WTC11 (cell line): ENCODE measurements at regions not wholly inside any gene's neighbourhood (a gene's known extent, or its start where the extent isn't known, plus 50 kb on each side); places are given as distances from the start of the nearest gene placed in this dataset.

Experiments used
- ATAC-seq: fragments of 200-7000 bp; cut with Tn5 transposase; 2 replicates; pipeline ENCODE4 v1.10.0; 2021; ENCODE audit warnings: mild to moderate bottlenecking, moderate library complexity
- CTCF ChIA-PET: fragments of 300-600 bp; sonication (Branson Sonifier 250); formaldehyde crosslinking; loops from one replicate; lab custom pipeline; 2021; ENCODE audit warnings: antibody characterized with exemption; lab: Charles Lee
- POLR2A ChIA-PET: fragments of 350-600 bp; sonication (Branson Sonifier 250); formaldehyde crosslinking; loops from one replicate; lab custom pipeline; 2021; ENCODE audit warnings: antibody characterized with exemption; lab: Charles Lee
- DNase-seq: peaks from one replicate; pipeline ENCODE4 v3.0.0; 2021; ENCODE audit warnings: low spot score
- H3K27ac Mint-ChIP-seq: 2 replicates; pipeline ENCODE4 v1.8.0; 2021; ENCODE audit warnings: mixed read lengths
- H3K27me3 Mint-ChIP-seq: 2 replicates; pipeline ENCODE4 v1.8.0; 2021; ENCODE audit warnings: low read depth, mild to moderate bottlenecking, moderate library complexity, mixed read lengths
- H3K36me3 Mint-ChIP-seq: 2 replicates; pipeline ENCODE4 v1.8.0; 2021; ENCODE audit warnings: mixed read lengths
- H3K4me1 Mint-ChIP-seq: 2 replicates; pipeline ENCODE4 v1.8.0; 2022; ENCODE audit warnings: mixed read lengths
- H3K4me3 Mint-ChIP-seq: 2 replicates; pipeline ENCODE4 v1.8.0; 2021; ENCODE audit warnings: mild to moderate bottlenecking, moderate library complexity, mixed read lengths
- H3K9me3 Mint-ChIP-seq: 2 replicates; pipeline ENCODE4 v1.8.0; 2021; ENCODE audit warnings: mixed read lengths
- ATF6 ChIP-seq: sonication (generic); formaldehyde crosslinking; IDR thresholded peaks from 2 replicates; pipeline ENCODE4 v1.8.1; 2023; ENCODE audit warnings: mild to moderate bottlenecking, missing genetic modification reagents
- CBFB ChIP-seq: sonication (generic); formaldehyde crosslinking; IDR thresholded peaks from 2 replicates; pipeline ENCODE4 v1.8.1; 2022; ENCODE audit warnings: mild to moderate bottlenecking, low read depth, missing genetic modification reagents
- CTCF ChIP-seq: fragments of 200-600 bp; IDR thresholded peaks from 2 replicates; pipeline ENCODE4 v1.8.0; 2022; ENCODE audit warnings: antibody characterized with exemption
- E2F4 ChIP-seq: sonication (generic); formaldehyde crosslinking; IDR thresholded peaks from 2 replicates; pipeline ENCODE4 v1.8.1; 2022; ENCODE audit warnings: low read depth, mild to moderate bottlenecking, moderate library complexity, missing genetic modification reagents, borderline replicate concordance
- ESRRA ChIP-seq: sonication (generic); formaldehyde crosslinking; IDR thresholded peaks from 2 replicates; pipeline ENCODE4 v1.8.1; 2022; ENCODE audit warnings: mild to moderate bottlenecking, missing genetic modification reagents, borderline replicate concordance
- GTF2I ChIP-seq: fragments of 250-450 bp; sonication (Bioruptor Pico); conservative IDR thresholded peaks from 2 replicates; pipeline ENCODE4 v1.4.0; 2021; ENCODE audit warnings: mild to moderate bottlenecking
- JAZF1 ChIP-seq: fragments of 250-450 bp; sonication (Bioruptor Pico); IDR thresholded peaks from 2 replicates; pipeline ENCODE4 v1.9.0; 2021; ENCODE audit warnings: moderate library complexity, mild to moderate bottlenecking, inconsistent platforms
- JUN ChIP-seq: sonication (generic); formaldehyde crosslinking; IDR thresholded peaks from 2 replicates; pipeline ENCODE4 v1.8.0; 2023; ENCODE audit warnings: mild to moderate bottlenecking, missing genetic modification reagents
- NR3C1 ChIP-seq: sonication (generic); formaldehyde crosslinking; conservative IDR thresholded peaks from 2 replicates; pipeline ENCODE4 v1.8.1; 2023; ENCODE audit warnings: low read depth, mild to moderate bottlenecking, missing genetic modification reagents
- PRRX2 ChIP-seq: fragments of 250-450 bp; sonication (Bioruptor Pico); IDR thresholded peaks from 2 replicates; pipeline ENCODE4 v1.8.0; 2021; ENCODE audit warnings: mild to moderate bottlenecking
- RELA ChIP-seq: sonication (generic); formaldehyde crosslinking; IDR thresholded peaks from 2 replicates; pipeline ENCODE4 v1.8.1; 2022; ENCODE audit warnings: missing genetic modification reagents, mild to moderate bottlenecking, borderline replicate concordance
- ZBTB21 ChIP-seq: sonication (generic); formaldehyde crosslinking; IDR thresholded peaks from 2 replicates; pipeline ENCODE4 v1.8.1; 2023; ENCODE audit warnings: mild to moderate bottlenecking, missing genetic modification reagents, borderline replicate concordance
- ZNF138 ChIP-seq: sonication (generic); formaldehyde crosslinking; conservative IDR thresholded peaks from 2 replicates; pipeline ENCODE4 v1.8.1; 2022; ENCODE audit warnings: mild to moderate bottlenecking, moderate library complexity, missing genetic modification reagents
- ZNF423 ChIP-seq: fragments of 250-450 bp; sonication (Bioruptor Pico); IDR thresholded peaks from 2 replicates; pipeline ENCODE4 v2.1.2; 2022; ENCODE audit warnings: mild to moderate bottlenecking, moderate library complexity
- ZNF671 ChIP-seq: fragments of 250-450 bp; sonication (Bioruptor Pico); IDR thresholded peaks from 2 replicates; pipeline ENCODE4 v1.8.0; 2021; ENCODE audit warnings: mild to moderate bottlenecking
- TF ChIP-seq, protein P1 (sequence below): sonication (generic); formaldehyde crosslinking; conservative IDR thresholded peaks from 2 replicates; pipeline ENCODE4 v1.8.1; 2022; ENCODE audit warnings: mild to moderate bottlenecking, missing genetic modification reagents
- TF ChIP-seq, protein P2 (sequence below): sonication (generic); formaldehyde crosslinking; IDR thresholded peaks from 2 replicates; pipeline ENCODE4 v1.8.1; 2022; ENCODE audit warnings: low read depth, missing genetic modification reagents, borderline replicate concordance
- TF ChIP-seq, protein P3 (sequence below): sonication (generic); formaldehyde crosslinking; IDR thresholded peaks from 2 replicates; pipeline ENCODE4 v1.8.0; 2022; ENCODE audit warnings: mild to moderate bottlenecking, missing genetic modification reagents
- TF ChIP-seq, protein P4 (sequence below): fragments of 250-450 bp; sonication (Bioruptor Pico); IDR thresholded peaks from 2 replicates; pipeline ENCODE4 v1.9.0; 2021; ENCODE audit warnings: moderate library complexity, mild to moderate bottlenecking, inconsistent platforms, borderline replicate concordance
- TF ChIP-seq, protein P5 (sequence below): sonication (generic); formaldehyde crosslinking; IDR thresholded peaks from 2 replicates; pipeline ENCODE4 v1.8.0; 2022; ENCODE audit warnings: mild to moderate bottlenecking, missing genetic modification reagents
- TF ChIP-seq, protein P6 (sequence below): sonication (generic); formaldehyde crosslinking; IDR thresholded peaks from 2 replicates; pipeline ENCODE4 v1.8.1; 2022; ENCODE audit warnings: missing genetic modification reagents, borderline replicate concordance

DNA sequence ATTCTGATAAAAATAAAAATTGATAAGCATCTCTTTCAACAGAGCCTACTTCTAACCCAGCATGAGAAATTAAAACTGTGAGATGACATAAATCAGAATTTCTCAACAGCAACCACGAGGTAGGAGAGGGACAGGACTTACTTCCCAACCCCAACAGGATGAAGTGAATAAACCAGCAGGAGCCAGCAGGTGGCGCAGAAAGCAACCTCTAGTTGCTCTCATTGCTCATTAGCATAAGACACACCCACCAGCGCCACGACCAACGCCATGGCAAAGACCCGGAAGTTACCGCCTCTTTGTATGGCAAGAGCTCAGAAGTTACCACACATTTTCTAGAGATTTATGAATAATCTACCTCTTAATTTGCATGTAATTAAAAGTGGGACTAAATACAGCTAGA, 189.4 kb upstream of the CDH8 start:
- H3K4me3 Mint-ChIP-seq, result no peak overlapping the region
- ChIA-PET CTCF (interaction anchor here (0.6 to 2.7 kb wide), 25 partner anchors 9 to 1119 kb away, joined by 3 to 18 read pairs (median 4); no protein-coding TSS in a partner anchor), POLR2A (no interaction called here)
- H3K36me3 Mint-ChIP-seq, result no peaks in the 10 kb centered on the region
- ATAC-seq (peak; percentile 100), DNase-seq (peak; percentile 94)
- TF ChIP-seq ZNF671 (CRISPR knock-in tag) (no peak), CTCF (peak; percentile 77)
- no peak overlapping the region for H3K27ac Mint-ChIP-seq
- H3K9me3 Mint-ChIP-seq, result peaks cover 8% of the 10 kb centered on the region
- peaks cover 11% of the 10 kb centered on the region for H3K4me1 Mint-ChIP-seq
- no peaks in the 10 kb centered on the region for H3K27me3 Mint-ChIP-seq

DNA sequence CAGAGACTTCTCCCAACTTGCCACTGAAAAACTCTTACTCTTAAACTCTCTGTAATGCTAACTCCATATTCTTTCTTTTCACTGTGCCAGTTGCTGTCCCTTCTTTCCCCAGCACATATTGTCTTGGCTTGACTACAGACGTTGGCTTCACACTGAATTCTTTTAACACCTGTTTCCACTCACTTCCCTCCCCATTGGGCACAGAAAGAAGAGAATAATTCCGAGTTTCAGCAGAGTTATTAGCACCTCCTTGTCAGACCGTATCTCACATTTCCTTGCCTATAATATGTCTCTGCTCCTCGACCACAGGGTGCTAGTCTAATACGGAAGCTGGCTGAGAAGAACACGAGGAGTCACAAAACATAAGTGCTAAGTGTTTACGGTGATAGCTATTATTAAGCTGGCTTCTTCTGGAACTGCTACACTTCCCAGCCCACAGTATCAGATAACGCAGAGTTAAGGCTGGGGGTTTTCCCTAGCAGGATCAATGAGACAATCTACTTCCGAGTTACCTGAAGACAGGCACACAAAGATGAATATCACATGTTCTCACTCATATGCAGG, 188.5 kb upstream of the CDH8 start:
- H3K27ac Mint-ChIP-seq, result 0 out of 2 replicates have a peak overlapping the region, but pooled peaks have one; percentile 8
- DNase-seq, result no peak
- ChIA-PET CTCF (interaction anchor here (1.3 to 2.7 kb wide), 5 partner anchors 12 to 1065 kb away, joined by 6 to 18 read pairs (median 14); no protein-coding TSS in a partner anchor), POLR2A (no interaction called here)
- H3K36me3 Mint-ChIP-seq, result no peaks in the 10 kb centered on the region
- peaks cover 10% of the 10 kb centered on the region for H3K9me3 Mint-ChIP-seq
- H3K4me1 Mint-ChIP-seq, result peaks cover 11% of the 10 kb centered on the region
- no peak for TF ChIP-seq RELA (CRISPR knock-in tag)
- no peak for TF ChIP-seq ZNF423 (CRISPR knock-in tag)
- TF ChIP-seq ZNF138, result no peak
- TF ChIP-seq NR3C1 (CRISPR knock-in tag), result no peak
- TF ChIP-seq, protein P1, sequence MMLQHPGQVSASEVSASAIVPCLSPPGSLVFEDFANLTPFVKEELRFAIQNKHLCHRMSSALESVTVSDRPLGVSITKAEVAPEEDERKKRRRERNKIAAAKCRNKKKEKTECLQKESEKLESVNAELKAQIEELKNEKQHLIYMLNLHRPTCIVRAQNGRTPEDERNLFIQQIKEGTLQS, result no peak
- TF ChIP-seq ESRRA (CRISPR knock-in tag), result no peak
- TF ChIP-seq GTF2I (CRISPR knock-in tag), result no peak
- no peak for TF ChIP-seq ZBTB21 (CRISPR knock-in tag)
- TF ChIP-seq JUN (CRISPR knock-in tag), result no peak
- TF ChIP-seq, protein P2, sequence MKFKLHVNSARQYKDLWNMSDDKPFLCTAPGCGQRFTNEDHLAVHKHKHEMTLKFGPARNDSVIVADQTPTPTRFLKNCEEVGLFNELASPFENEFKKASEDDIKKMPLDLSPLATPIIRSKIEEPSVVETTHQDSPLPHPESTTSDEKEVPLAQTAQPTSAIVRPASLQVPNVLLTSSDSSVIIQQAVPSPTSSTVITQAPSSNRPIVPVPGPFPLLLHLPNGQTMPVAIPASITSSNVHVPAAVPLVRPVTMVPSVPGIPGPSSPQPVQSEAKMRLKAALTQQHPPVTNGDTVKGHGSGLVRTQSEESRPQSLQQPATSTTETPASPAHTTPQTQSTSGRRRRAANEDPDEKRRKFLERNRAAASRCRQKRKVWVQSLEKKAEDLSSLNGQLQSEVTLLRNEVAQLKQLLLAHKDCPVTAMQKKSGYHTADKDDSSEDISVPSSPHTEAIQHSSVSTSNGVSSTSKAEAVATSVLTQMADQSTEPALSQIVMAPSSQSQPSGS (CRISPR knock-in tag), result no peak
- no peak for TF ChIP-seq PRRX2
- TF ChIP-seq, protein P3, sequence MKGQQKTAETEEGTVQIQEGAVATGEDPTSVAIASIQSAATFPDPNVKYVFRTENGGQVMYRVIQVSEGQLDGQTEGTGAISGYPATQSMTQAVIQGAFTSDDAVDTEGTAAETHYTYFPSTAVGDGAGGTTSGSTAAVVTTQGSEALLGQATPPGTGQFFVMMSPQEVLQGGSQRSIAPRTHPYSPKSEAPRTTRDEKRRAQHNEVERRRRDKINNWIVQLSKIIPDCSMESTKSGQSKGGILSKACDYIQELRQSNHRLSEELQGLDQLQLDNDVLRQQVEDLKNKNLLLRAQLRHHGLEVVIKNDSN (CRISPR knock-in tag), result no peak
- TF ChIP-seq, protein P4, sequence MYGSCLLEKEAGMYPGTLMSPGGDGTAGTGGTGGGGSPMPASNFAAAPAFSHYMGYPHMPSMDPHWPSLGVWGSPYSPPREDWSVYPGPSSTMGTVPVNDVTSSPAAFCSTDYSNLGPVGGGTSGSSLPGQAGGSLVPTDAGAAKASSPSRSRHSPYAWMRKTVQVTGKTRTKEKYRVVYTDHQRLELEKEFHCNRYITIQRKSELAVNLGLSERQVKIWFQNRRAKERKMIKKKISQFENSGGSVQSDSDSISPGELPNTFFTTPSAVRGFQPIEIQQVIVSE (CRISPR knock-in tag), result no peak
- TF ChIP-seq CBFB (CRISPR knock-in tag), result no peak
- H3K27me3 Mint-ChIP-seq, result no peaks in the 10 kb centered on the region
- no peak for ATAC-seq
- H3K4me3 Mint-ChIP-seq, result no peak overlapping the region

GRCh38 chr16:62216837-62217236, 180.6 kb upstream of the CDH8 start:
- Mint-ChIP-seq H3K4me1 (peaks cover 9% of the 10 kb centered on the region), H3K27ac (no peak overlapping the region), H3K36me3 (0 out of 2 replicates have a peak, but pooled peaks cover 2% of the 10 kb centered on the region), H3K4me3 (no peak overlapping the region), H3K9me3 (peaks cover 4% of the 10 kb centered on the region; the same call in 1 of the 2 replicates), H3K27me3 (no peaks in the 10 kb centered on the region)
- ChIA-PET CTCF (interaction anchor here (0.8 to 1.1 kb wide), 2 partner anchors 9 to 11 kb away, joined by 3 to 4 read pairs; no protein-coding TSS in a partner anchor), POLR2A (no interaction called here)
- DNase-seq (no peak), ATAC-seq (no peak)
- TF ChIP-seq JAZF1, result no peak
- TF ChIP-seq, protein P5, sequence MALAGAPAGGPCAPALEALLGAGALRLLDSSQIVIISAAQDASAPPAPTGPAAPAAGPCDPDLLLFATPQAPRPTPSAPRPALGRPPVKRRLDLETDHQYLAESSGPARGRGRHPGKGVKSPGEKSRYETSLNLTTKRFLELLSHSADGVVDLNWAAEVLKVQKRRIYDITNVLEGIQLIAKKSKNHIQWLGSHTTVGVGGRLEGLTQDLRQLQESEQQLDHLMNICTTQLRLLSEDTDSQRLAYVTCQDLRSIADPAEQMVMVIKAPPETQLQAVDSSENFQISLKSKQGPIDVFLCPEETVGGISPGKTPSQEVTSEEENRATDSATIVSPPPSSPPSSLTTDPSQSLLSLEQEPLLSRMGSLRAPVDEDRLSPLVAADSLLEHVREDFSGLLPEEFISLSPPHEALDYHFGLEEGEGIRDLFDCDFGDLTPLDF (CRISPR knock-in tag), result no peak
- TF ChIP-seq ATF6, result no peak
- TF ChIP-seq, protein P6, sequence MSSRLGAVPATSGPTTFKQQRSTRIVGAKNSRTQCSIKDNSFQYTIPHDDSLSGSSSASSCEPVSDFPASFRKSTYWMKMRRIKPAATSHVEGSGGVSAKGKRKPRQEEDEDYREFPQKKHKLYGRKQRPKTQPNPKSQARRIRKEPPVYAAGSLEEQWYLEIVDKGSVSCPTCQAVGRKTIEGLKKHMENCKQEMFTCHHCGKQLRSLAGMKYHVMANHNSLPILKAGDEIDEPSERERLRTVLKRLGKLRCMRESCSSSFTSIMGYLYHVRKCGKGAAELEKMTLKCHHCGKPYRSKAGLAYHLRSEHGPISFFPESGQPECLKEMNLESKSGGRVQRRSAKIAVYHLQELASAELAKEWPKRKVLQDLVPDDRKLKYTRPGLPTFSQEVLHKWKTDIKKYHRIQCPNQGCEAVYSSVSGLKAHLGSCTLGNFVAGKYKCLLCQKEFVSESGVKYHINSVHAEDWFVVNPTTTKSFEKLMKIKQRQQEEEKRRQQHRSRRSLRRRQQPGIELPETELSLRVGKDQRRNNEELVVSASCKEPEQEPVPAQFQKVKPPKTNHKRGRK (CRISPR knock-in tag), result no peak
- TF ChIP-seq E2F4, result no peak
